ENCODE measurements at regions not wholly inside any gene's neighbourhood (a gene's known extent, or its start where the extent isn't known, plus 50 kb on each side); places are given as distances from the start of the nearest gene placed in this dataset.
"Not testable (repeated sequence)": the region's sequence is repeated elsewhere in the genome, so short reads cannot be mapped to it uniquely, and the experiment has no call there.

DNA sequence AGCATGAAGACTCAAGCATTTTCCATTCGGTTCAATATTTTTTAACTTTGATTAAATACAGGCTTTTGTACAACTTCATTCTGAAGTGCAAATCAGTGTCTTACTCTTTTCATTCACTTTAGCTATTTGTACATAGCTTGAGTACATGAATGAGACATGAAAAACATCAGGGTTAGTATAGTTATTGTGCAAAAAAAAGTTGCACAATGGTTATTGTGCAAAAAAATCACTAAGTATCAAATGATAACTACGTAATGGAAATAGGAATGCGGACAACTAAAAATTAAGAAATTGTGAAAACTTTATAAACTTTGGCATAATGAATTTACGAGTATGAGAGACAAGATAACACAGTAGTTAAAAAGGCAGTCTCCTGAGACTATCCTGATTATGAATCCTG, 442.9 kb downstream of the ARL4A start:
- TF ChIP-seq, protein P1, sequence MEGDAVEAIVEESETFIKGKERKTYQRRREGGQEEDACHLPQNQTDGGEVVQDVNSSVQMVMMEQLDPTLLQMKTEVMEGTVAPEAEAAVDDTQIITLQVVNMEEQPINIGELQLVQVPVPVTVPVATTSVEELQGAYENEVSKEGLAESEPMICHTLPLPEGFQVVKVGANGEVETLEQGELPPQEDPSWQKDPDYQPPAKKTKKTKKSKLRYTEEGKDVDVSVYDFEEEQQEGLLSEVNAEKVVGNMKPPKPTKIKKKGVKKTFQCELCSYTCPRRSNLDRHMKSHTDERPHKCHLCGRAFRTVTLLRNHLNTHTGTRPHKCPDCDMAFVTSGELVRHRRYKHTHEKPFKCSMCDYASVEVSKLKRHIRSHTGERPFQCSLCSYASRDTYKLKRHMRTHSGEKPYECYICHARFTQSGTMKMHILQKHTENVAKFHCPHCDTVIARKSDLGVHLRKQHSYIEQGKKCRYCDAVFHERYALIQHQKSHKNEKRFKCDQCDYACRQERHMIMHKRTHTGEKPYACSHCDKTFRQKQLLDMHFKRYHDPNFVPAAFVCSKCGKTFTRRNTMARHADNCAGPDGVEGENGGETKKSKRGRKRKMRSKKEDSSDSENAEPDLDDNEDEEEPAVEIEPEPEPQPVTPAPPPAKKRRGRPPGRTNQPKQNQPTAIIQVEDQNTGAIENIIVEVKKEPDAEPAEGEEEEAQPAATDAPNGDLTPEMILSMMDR (IDR thresholded peaks at IDR 0.05; ENCODE audit: control insufficient read depth, insufficient read depth, low read depth, low read length, missing control alignments): no peak
- H3K4me3 ChIP-seq (ENCODE audit: control insufficient read depth, low read depth, low read length): no peak overlapping the region
- no peak for DNase-seq (ENCODE audit: low read depth)

DNA sequence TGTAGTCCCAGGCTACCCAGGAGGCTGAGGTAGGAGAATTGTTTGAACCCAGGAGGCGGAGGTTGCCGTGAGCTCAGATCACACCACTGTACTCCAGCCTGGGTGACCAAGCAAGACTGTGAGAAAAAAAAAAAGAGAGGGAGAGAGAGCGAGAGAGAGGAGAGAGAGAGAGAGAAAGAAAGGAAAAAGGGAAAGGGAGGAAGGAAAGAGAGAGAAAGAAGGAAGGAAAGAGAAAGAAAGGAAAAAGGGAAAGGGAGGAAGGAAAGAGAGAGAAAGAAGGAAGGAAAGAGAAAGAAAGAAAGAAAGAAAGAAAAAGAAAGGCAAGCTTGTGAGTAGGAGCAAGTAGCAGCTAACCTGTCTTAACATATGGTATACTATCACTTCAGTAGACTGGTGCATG, 443.5 kb downstream of the ARL4A start:
- not testable (repeated sequence) for DNase-seq (ENCODE audit: low read depth); H3K4me3 ChIP-seq (ENCODE audit: control insufficient read depth, low read depth, low read length)

DNA sequence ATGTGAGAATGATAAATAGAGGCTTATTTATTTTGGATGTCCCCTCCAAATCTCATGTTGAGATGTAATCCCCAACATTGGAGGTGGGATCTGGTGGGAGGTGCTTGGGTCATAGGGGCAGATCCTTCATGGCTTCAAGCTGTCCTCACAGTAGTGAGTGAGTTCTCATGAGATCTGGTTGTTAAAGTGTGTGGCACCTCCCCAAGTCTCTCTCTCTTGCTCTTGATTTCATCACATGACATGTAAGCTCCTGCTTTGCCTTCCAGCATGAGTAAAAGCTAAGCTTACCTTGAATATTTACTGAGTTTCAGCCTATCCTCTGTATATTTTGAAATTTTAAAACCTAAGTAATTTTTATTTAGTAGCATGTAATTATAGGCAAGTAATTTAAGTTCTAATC, 444.9 kb downstream of the ARL4A start:
- TF ChIP-seq, protein P1 (IDR thresholded peaks at IDR 0.05; ENCODE audit: control insufficient read depth, insufficient read depth, low read depth, low read length, missing control alignments): no peak
- no peak overlapping the region for H3K4me3 ChIP-seq (ENCODE audit: control insufficient read depth, low read depth, low read length)
- DNase-seq (ENCODE audit: low read depth): no peak

DNA sequence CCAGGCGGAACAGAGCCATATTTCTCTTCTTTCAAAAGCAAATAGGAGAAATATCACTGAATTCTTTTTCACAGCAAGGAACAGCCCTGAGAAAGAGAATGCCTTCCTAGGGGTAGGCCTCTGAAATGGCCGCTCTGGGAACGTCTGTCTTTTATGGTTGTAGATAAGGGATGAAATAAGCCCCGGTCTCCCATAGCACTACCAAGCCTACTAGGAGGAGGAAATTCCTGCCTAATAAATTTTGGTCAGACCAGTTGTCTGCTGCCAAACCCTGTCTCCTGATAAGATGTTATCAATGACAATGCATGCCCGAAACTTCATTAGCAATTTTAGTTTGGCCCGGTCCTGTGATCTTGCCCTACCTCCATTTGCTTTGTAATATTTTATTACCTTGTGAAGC, 448.9 kb downstream of the ARL4A start:
- not testable (repeated sequence) for DNase-seq (ENCODE audit: low read depth); H3K4me3 ChIP-seq (ENCODE audit: control insufficient read depth, low read depth, low read length)

DNA sequence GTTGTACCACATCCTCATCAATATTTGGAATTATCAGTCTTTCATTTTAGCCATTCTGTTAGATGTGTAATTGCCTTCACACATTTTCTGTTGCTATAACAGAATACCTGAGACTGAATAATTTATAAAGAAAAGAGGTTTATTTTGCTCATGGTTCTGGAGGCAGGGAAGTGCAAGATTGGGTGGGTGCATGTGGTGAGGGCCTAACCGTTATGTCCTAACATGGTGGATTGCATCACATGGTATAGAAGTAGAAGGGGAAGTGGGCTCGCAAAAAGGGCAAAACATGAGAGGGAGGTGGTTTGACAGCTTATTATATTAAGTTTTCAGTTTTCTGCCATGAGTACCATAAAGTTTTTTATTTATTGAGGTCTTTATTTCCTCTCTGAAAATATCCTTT, 452.0 kb downstream of the ARL4A start:
- TF ChIP-seq, protein P1 (IDR thresholded peaks at IDR 0.05; ENCODE audit: control insufficient read depth, insufficient read depth, low read depth, low read length, missing control alignments): no peak
- H3K4me3 ChIP-seq (ENCODE audit: control insufficient read depth, low read depth, low read length): no peak overlapping the region
- no peak for DNase-seq (ENCODE audit: low read depth)

DNA sequence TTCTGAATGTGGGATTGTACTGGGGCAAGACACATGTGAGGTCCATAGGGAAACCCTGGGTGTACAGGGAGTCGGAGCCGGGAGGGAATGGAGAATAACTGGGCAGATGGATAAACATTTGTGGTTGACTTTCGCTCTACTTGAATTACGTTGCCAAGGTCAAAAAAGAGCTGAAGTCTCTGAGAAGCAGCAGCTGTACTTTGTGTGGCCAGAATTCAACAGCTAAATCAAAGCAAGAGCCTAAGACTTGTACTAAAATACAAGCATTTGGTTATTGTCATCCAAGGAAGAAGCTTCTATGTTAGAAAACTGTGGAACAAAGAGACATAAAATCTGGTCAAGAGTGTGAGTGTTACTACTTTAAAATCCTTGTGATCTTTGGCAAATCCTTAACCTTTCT, 457.2 kb downstream of the ARL4A start:
- TF ChIP-seq, protein P1 (IDR thresholded peaks at IDR 0.05; ENCODE audit: control insufficient read depth, insufficient read depth, low read depth, low read length, missing control alignments): no peak
- H3K4me3 ChIP-seq (ENCODE audit: control insufficient read depth, low read depth, low read length): no peak overlapping the region
- DNase-seq (ENCODE audit: low read depth): no peak

DNA sequence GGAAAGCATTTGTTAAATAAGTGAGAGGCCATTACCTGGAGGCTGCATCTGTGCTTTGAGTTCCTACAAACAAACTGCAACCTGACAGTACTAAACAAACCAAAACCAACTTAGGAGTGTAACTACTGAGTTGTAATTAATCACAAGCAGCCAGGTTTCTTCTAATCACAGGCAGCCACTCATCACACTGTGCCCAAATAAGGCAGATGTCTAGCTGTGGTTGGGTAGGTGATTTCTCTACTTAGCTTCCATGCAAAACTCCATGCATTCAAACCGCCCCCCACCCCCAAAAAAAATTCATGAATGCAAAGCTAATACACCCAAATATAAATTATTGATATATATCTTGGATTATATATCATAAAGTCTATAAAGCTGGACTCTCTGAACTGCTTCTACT, 461.1 kb downstream of the ARL4A start:
- TF ChIP-seq, protein P1 (IDR thresholded peaks at IDR 0.05; ENCODE audit: control insufficient read depth, insufficient read depth, low read depth, low read length, missing control alignments): no peak
- no peak overlapping the region for H3K4me3 ChIP-seq (ENCODE audit: control insufficient read depth, low read depth, low read length)
- no peak for DNase-seq (ENCODE audit: low read depth)

DNA sequence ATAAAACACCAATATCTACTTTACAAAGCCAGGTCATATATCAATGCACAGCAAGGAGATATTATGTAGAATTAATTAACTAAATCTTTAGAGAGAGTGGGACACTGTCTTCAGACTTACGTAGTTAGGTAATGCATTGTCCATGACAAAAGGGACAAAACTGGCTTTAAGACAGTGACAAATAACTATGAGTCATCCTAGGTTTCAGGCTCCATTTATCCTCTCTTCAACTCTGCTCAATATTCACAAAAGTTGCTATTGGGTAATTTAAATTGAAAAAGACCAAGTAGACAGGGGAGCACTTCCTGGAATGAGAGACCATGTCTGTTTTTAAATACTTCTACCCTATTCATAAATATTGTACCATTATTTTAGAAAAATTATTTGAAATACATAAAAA, 464.5 kb downstream of the ARL4A start:
- no peak for DNase-seq (ENCODE audit: low read depth)
- TF ChIP-seq, protein P1 (IDR thresholded peaks at IDR 0.05; ENCODE audit: control insufficient read depth, insufficient read depth, low read depth, low read length, missing control alignments): no peak

More for the DNA sequence above, 464.5 kb downstream of the ARL4A start:
- no peak overlapping the region for H3K4me3 ChIP-seq (ENCODE audit: control insufficient read depth, low read depth, low read length)

All from AG09309 (cell line).